ENCODE measurements at regions not wholly inside any gene's neighbourhood (a gene's known extent, or its start where the extent isn't known, plus 50 kb on each side); places are given as distances from the start of the nearest gene placed in this dataset.

GRCh38 chr6:40330301-40330721 lies 256.9 kb downstream of the LRFN2 start:
- TF ChIP-seq CTCF (conservative IDR thresholded peaks at IDR 0.05) (no peak), EZH2 (IDR thresholded peaks at IDR 0.05; ENCODE audit: low read depth) (no peak)
